ENCODE measurements at regions not wholly inside any gene's neighbourhood (a gene's known extent, or its start where the extent isn't known, plus 50 kb on each side); places are given as distances from the start of the nearest gene placed in this dataset.

DNA sequence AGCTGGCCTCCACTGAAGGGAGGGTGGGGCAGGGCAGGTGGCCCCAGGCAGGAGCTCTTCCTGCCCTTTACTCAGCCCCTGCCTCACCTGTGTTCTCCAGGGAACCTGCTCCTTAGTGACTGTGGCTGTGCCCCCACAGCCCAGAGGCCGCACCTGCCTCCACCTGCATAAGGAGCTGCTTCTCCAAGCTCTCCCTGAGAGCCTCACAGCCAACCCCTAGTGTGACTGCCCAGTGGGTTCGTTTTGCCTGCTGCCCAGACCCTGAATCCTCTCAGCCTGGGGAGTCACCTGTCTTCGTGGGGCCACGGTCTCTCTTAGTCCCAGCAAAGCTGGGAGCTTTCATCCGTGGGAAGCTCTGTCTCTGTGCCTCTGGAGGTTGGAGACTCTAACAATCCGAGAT lies 94.4 kb downstream of the GLRX3 start:
- no peak for TF ChIP-seq FOXA1 (IDR thresholded peaks at IDR 0.05)
- no peak for TF ChIP-seq SP1 (IDR thresholded peaks at IDR 0.05)
- no peak for TF ChIP-seq NFRKB (IDR thresholded peaks at IDR 0.05)
- TF ChIP-seq FOXK2 (IDR thresholded peaks at IDR 0.05) = no peak

Data from HEK293T (cell line).